Astrocyte (in vitro differentiated cells and primary cell): ENCODE measurements at regions not wholly inside any gene's neighbourhood (a gene's known extent, or its start where the extent isn't known, plus 50 kb on each side); places are given as distances from the start of the nearest gene placed in this dataset.

Experiments
- DNase-seq: peaks from one replicate; pipeline ENCODE4 v3.0.0-alpha.2; 2010; ENCODE audit warnings: low read depth
- FAIRE-seq: peaks from 2 replicates; lab custom pipeline; 2011; peaks lifted over from hg19 to GRCh38; lab: Jason Lieb, UNC
- H2AFZ ChIP-seq: 2 replicates; pipeline ENCODE4 v1.6.0; 2012; ENCODE audit warnings: low read depth, low read length, inconsistent platforms
- H3K27ac ChIP-seq: 2 replicates; pipeline ENCODE4 v1.5.1; 2011; ENCODE audit warnings: low read depth, low read length, inconsistent platforms
- H3K27me3 ChIP-seq: 2 replicates; pipeline ENCODE4 v1.6.0; 2011; ENCODE audit warnings: low read length, inconsistent platforms; ENCODE audit not compliant: insufficient read depth
- H3K36me3 ChIP-seq: 2 replicates; pipeline ENCODE4 v1.5.1; 2011; ENCODE audit warnings: low read length, inconsistent platforms; ENCODE audit not compliant: insufficient read depth
- H3K4me1 ChIP-seq: 2 replicates; pipeline ENCODE4 v1.5.1; 2011; ENCODE audit warnings: low read length, inconsistent platforms; ENCODE audit not compliant: insufficient read depth
- H3K4me2 ChIP-seq: 2 replicates; pipeline ENCODE4 v1.6.0; 2012; ENCODE audit warnings: low read length, inconsistent platforms
- H3K4me3 ChIP-seq: 2 replicates; pipeline ENCODE4 v1.5.1; 2011; ENCODE audit warnings: low read depth, mild to moderate bottlenecking, low read length, inconsistent platforms; ENCODE audit not compliant: insufficient read depth
- H3K79me2 ChIP-seq: 2 replicates; pipeline ENCODE4 v1.6.0; 2012; ENCODE audit warnings: mild to moderate bottlenecking, low read length, inconsistent platforms; ENCODE audit not compliant: insufficient read depth
- H3K9ac ChIP-seq: 2 replicates; pipeline ENCODE4 v1.6.0; 2012; ENCODE audit warnings: mild to moderate bottlenecking, low read length, inconsistent platforms
- H3K9me3 ChIP-seq: 2 replicates; pipeline ENCODE4 v1.5.1; 2012; ENCODE audit warnings: low read depth, mild to moderate bottlenecking, low read length, inconsistent platforms; ENCODE audit not compliant: insufficient read depth
- H4K20me1 ChIP-seq: 2 replicates; pipeline ENCODE4 v1.6.0; 2012; ENCODE audit warnings: low read length, inconsistent platforms; ENCODE audit not compliant: insufficient read depth
- H3K27ac Mint-ChIP-seq: one replicate; pipeline ENCODE4 v1.8.0; 2021; ENCODE audit warnings: mild to moderate bottlenecking, mixed read lengths; ENCODE audit not compliant: unreplicated experiment
- H3K27me3 Mint-ChIP-seq: one replicate; pipeline ENCODE4 v1.8.0; 2021; ENCODE audit warnings: low read depth, mixed read lengths; ENCODE audit not compliant: unreplicated experiment
- H3K36me3 Mint-ChIP-seq: one replicate; pipeline ENCODE4 v1.8.0; 2021; ENCODE audit warnings: low read depth, mixed read lengths; ENCODE audit not compliant: unreplicated experiment
- H3K4me1 Mint-ChIP-seq: one replicate; pipeline ENCODE4 v1.8.0; 2021; ENCODE audit warnings: low read depth, mixed read lengths; ENCODE audit not compliant: unreplicated experiment
- H3K4me3 Mint-ChIP-seq: one replicate; pipeline ENCODE4 v1.8.0; 2021; ENCODE audit warnings: mild to moderate bottlenecking, moderate library complexity, mixed read lengths; ENCODE audit not compliant: unreplicated experiment
- H3K9me3 Mint-ChIP-seq: one replicate; pipeline ENCODE4 v1.8.0; 2021; ENCODE audit warnings: mild to moderate bottlenecking, mixed read lengths; ENCODE audit not compliant: unreplicated experiment
- EZH2 ChIP-seq: IDR thresholded peaks from 2 replicates; pipeline ENCODE4 v1.6.1; 2012; ENCODE audit warnings: mild to moderate bottlenecking, low read length, inconsistent platforms; ENCODE audit not compliant: insufficient read depth
- TF ChIP-seq, protein P1 (sequence below): IDR thresholded peaks from 2 replicates; pipeline ENCODE4 v1.5.1; 2011; ENCODE audit warnings: low read depth, mild to moderate bottlenecking, inconsistent platforms, low read length, moderate library complexity; ENCODE audit not compliant: insufficient read depth

DNA sequence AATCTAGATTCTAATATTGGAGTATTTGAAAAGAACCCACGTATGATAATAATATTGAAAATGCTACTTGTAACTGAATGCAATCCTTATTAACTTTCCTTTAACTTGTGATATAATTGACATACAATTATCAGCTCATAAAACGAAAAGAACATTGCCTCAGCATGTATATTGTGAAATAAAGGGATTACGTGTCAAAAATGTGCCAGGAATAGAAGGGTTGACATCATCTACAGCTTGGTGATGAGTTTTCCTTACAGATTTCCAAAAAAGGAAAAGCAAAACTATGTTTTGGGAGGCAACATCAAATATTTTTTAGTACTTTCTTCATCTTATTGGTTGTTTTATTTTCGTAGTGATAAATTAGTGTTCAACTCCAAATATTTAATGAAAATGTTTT lies 266.0 kb upstream of the PTGER4 start:
- no peak overlapping the region for H2AFZ ChIP-seq
- no peak for DNase-seq
- H3K36me3 ChIP-seq: no peaks in the 10 kb centered on the region
- H3K4me3 ChIP-seq: no peak overlapping the region
- Mint-ChIP-seq H3K36me3 (no peaks in the 10 kb centered on the region), H3K27ac (no peak overlapping the region), H3K27me3 (no peaks in the 10 kb centered on the region), H3K4me3 (no peak overlapping the region), H3K9me3 (peaks cover 5% of the 10 kb centered on the region), H3K4me1 (peaks cover 17% of the 10 kb centered on the region)
- H3K9ac ChIP-seq: no peak overlapping the region
- no peak overlapping the region for H3K27ac ChIP-seq
- H3K27me3 ChIP-seq: no peaks in the 10 kb centered on the region
- no peaks in the 10 kb centered on the region for H4K20me1 ChIP-seq
- no peak overlapping the region for H3K4me2 ChIP-seq
- no peaks in the 10 kb centered on the region for H3K9me3 ChIP-seq
- peaks cover 17% of the 10 kb centered on the region for H3K4me1 ChIP-seq
- no peaks in the 10 kb centered on the region for H3K79me2 ChIP-seq
- TF ChIP-seq EZH2: no peak
- TF ChIP-seq, protein P1, sequence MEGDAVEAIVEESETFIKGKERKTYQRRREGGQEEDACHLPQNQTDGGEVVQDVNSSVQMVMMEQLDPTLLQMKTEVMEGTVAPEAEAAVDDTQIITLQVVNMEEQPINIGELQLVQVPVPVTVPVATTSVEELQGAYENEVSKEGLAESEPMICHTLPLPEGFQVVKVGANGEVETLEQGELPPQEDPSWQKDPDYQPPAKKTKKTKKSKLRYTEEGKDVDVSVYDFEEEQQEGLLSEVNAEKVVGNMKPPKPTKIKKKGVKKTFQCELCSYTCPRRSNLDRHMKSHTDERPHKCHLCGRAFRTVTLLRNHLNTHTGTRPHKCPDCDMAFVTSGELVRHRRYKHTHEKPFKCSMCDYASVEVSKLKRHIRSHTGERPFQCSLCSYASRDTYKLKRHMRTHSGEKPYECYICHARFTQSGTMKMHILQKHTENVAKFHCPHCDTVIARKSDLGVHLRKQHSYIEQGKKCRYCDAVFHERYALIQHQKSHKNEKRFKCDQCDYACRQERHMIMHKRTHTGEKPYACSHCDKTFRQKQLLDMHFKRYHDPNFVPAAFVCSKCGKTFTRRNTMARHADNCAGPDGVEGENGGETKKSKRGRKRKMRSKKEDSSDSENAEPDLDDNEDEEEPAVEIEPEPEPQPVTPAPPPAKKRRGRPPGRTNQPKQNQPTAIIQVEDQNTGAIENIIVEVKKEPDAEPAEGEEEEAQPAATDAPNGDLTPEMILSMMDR: no peak
- FAIRE-seq: no peak

DNA sequence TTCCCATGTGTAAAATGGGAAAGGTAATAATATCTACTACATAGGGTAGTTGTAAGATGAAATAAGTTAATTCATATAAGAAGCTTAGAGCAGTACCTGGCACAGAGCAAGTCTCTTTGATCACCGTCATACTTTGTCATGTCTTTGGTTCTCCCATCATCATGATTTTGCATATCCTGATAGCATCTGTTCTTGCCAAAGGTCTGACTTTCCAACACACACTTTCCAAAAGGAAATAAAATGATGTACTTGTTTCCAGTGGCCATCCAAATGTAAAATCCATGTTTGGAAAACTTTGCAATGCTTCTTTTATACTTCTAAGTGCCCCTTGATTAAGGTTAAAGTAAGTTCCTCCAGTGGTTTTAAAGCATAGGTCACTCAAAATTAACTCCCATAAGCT lies 266.9 kb upstream of the PTGER4 start:
- FAIRE-seq (no peak), DNase-seq (no peak)
- Histone ChIP-seq H3K4me2 (no peak overlapping the region), H2AFZ (no peak overlapping the region), H3K79me2 (no peaks in the 10 kb centered on the region), H3K9ac (no peak overlapping the region), H3K27me3 (no peaks in the 10 kb centered on the region), H3K9me3 (no peaks in the 10 kb centered on the region), H3K4me3 (no peak overlapping the region), H3K4me1 (peaks cover 17% of the 10 kb centered on the region), H4K20me1 (no peaks in the 10 kb centered on the region), H3K36me3 (no peaks in the 10 kb centered on the region), H3K27ac (no peak overlapping the region)
- Mint-ChIP-seq H3K4me3 (no peak overlapping the region), H3K27me3 (no peaks in the 10 kb centered on the region), H3K27ac (no peak overlapping the region), H3K9me3 (no peaks in the 10 kb centered on the region), H3K4me1 (peaks cover 17% of the 10 kb centered on the region), H3K36me3 (no peaks in the 10 kb centered on the region)
- TF ChIP-seq EZH2: no peak
- TF ChIP-seq, protein P1: no peak

DNA sequence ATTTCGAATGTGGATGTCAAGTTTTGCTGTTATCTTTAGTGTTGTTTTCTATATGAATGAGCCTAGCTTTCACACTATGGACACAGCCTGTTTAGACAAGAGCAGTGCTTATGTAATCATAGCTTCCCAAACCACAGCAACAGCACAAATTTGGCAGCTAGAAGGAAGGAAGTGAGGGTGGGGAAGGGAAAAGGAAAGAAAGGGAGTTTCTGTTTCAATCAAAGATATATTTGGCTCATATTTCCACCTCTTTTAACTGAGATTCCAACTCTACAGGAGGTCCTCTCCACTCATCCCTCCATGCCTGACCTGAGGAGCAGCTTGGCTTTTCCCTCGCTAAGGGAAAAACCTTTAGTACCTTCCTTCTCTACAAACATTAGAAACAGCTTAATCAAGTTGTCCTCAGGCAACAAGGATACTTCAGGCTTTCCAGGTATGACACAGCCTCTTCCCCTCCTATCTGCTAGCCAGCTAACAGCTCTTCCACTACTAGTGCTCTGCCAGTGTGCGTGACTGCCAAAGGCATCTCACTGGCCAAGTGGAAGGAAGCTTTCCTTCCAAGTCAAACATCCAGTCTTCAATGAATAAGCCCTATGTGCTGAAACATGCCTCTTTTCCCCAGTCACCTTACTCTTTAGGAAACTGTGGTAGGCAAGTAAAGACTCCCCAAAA lies 268.6 kb upstream of the PTGER4 start:
- H3K27ac ChIP-seq: peak overlapping the region; percentile 74
- H3K79me2 ChIP-seq: no peaks in the 10 kb centered on the region
- Mint-ChIP-seq H3K27ac (peak overlapping the region; percentile 80), H3K36me3 (no peaks in the 10 kb centered on the region), H3K4me3 (no peak overlapping the region), H3K27me3 (no peaks in the 10 kb centered on the region), H3K4me1 (peaks cover 17% of the 10 kb centered on the region), H3K9me3 (no peaks in the 10 kb centered on the region)
- FAIRE-seq (no peak), DNase-seq (peak; percentile 22)
- peaks cover 17% of the 10 kb centered on the region for H3K4me1 ChIP-seq
- no peaks in the 10 kb centered on the region for H3K9me3 ChIP-seq
- no peaks in the 10 kb centered on the region for H4K20me1 ChIP-seq
- H2AFZ ChIP-seq: no peak overlapping the region
- H3K4me2 ChIP-seq: peak overlapping the region; percentile 54
- no peaks in the 10 kb centered on the region for H3K27me3 ChIP-seq
- peak overlapping the region; percentile 23 for H3K9ac ChIP-seq
- H3K4me3 ChIP-seq: no peak overlapping the region
- no peaks in the 10 kb centered on the region for H3K36me3 ChIP-seq
- TF ChIP-seq, protein P1: no peak
- no peak for TF ChIP-seq EZH2
